HCT116 (cell line): ENCODE measurements at regions not wholly inside any gene's neighbourhood (a gene's known extent, or its start where the extent isn't known, plus 50 kb on each side); places are given as distances from the start of the nearest gene placed in this dataset.

Experiments
- ATAC-seq: fragments of 200-7000 bp; cut with Tn5 transposase; 2 replicates; pipeline ENCODE4 v1.9.1; 2020; ENCODE audit warnings: mild to moderate bottlenecking, moderate library complexity
- BruUV-seq: library from RNA; stranded (reverse); fragments of 400-500 nt; replicated peaks from 2 replicates; lab custom pipeline; 2021; lab: Mats Ljungman, UMichigan
- CTCF ChIA-PET: fragments of 300-600 bp; sonication (Branson Sonifier 250); formaldehyde crosslinking; loops from one replicate; lab custom pipeline; 2021; ENCODE audit warnings: antibody characterized with exemption; lab: Charles Lee
- POLR2A ChIA-PET: fragments of 300-600, 350-600 bp; sonication (Branson Sonifier 250); formaldehyde crosslinking; loops from one replicate; lab custom pipeline; 2021; ENCODE audit warnings: antibody characterized with exemption; lab: Charles Lee
- RAD21 ChIA-PET, 2 experiments: fragments of 300-600 bp; sonication (Branson Sonifier 250); formaldehyde crosslinking; loops; one replicate each; lab custom pipeline; 2023; ENCODE audit warnings: low total read pairs in 2 of 2; ENCODE audit not compliant: uncharacterized antibody in 2 of 2, unreplicated experiment in 2 of 2, low non-redundant PET in 1 of 2; lab: Charles Lee
- DNase-seq: peaks from one replicate; pipeline ENCODE4 v3.0.0-alpha.2; 2010; ENCODE audit warnings: low read depth, low spot score
- H2AFZ ChIP-seq: fragments of 200-600 bp; shearing (Covaris generic), sonication (generic); 2 replicates; pipeline ENCODE4 v1.6.1; 2017; ENCODE audit warnings: low read depth, mixed run types, mixed read lengths, antibody characterized with exemption, low read length; ENCODE audit not compliant: poor library complexity, severe bottlenecking
- H3K27ac ChIP-seq: 2 replicates; pipeline ENCODE4 v1.5.1; 2012; ENCODE audit warnings: low read depth, low read length
- H3K27me3 ChIP-seq: fragments of 200-600 bp; sonication (generic); 2 replicates; pipeline ENCODE4 v1.6.1; 2016; ENCODE audit warnings: mixed run types, low read length, mixed read lengths; ENCODE audit not compliant: insufficient read depth
- H3K36me3 ChIP-seq, 2 experiments: fragments of 200-500 bp in 1 of 2; fragments of 200-600 bp in 1 of 2; sonication (Bioruptor generic) in 1 of 2; sonication (generic) in 1 of 2; 2 replicates each; pipeline versions ENCODE4 v1.5.1 to v1.6.1; 2014 to 2016; ENCODE audit warnings: low read length in 2 of 2, inconsistent platforms in 1 of 2, mixed read lengths in 1 of 2, mixed run types in 1 of 2; ENCODE audit not compliant: insufficient read depth in 2 of 2, control insufficient read depth in 1 of 2
- H3K4me1 ChIP-seq, 2 experiments: fragments of 200-600 bp in 1 of 2; sonication (generic) in 1 of 2; 2 replicates each; pipeline versions ENCODE4 v1.5.1 to v1.6.1; 2012 to 2017; ENCODE audit warnings: low read length in 2 of 2, inconsistent platforms in 1 of 2, mild to moderate bottlenecking in 1 of 2, mixed read lengths in 1 of 2, mixed run types in 1 of 2, moderate library complexity in 1 of 2; ENCODE audit not compliant: insufficient read depth in 2 of 2, control insufficient read depth in 1 of 2
- H3K4me2 ChIP-seq: fragments of 200-600 bp; sonication (generic); 2 replicates; pipeline ENCODE4 v1.6.1; 2017; ENCODE audit warnings: mixed run types, low read length, mixed read lengths
- H3K4me3 ChIP-seq, 2 experiments: fragments of 200-600 bp in 1 of 2; sonication (generic) in 1 of 2; replicated peaks in 1 of 2; 2 replicates each; pipeline ENCODE4 v1.5.1; 2011 to 2016; ENCODE audit warnings: low read length in 2 of 2, control low read depth in 1 of 2, low read depth in 1 of 2, mild to moderate bottlenecking in 1 of 2, mixed read lengths in 1 of 2, mixed run types in 1 of 2
- H3K79me2 ChIP-seq: fragments of 200-600 bp; sonication (generic); 2 replicates; pipeline ENCODE4 v1.6.1; 2017; ENCODE audit warnings: mild to moderate bottlenecking, mixed run types, low read length, moderate library complexity, mixed read lengths; ENCODE audit not compliant: insufficient read depth
- H3K9ac ChIP-seq: fragments of 200-600 bp; sonication (generic); 2 replicates; pipeline ENCODE4 v1.6.1; 2016; ENCODE audit warnings: low read length, mixed read lengths
- H3K9me2 ChIP-seq: fragments of 200-600 bp; sonication (generic), shearing (Covaris generic); 2 replicates; pipeline ENCODE4 v1.6.1; 2017; ENCODE audit warnings: mixed run types, mild to moderate bottlenecking, moderate library complexity; ENCODE audit not compliant: insufficient read depth
- H3K9me3 ChIP-seq, 2 experiments: fragments of 200-500 bp in 1 of 2; fragments of 200-600 bp in 1 of 2; sonication (Bioruptor generic) in 1 of 2; sonication (generic) in 1 of 2; 2 replicates each; pipeline ENCODE4 v1.6.1; 2014 to 2017; ENCODE audit warnings: low read length in 2 of 2, mixed read lengths in 2 of 2, inconsistent platforms in 1 of 2, low read depth in 1 of 2, mild to moderate bottlenecking in 1 of 2, mixed run types in 1 of 2, moderate library complexity in 1 of 2; ENCODE audit not compliant: control insufficient read depth in 1 of 2, insufficient read depth in 1 of 2
- H4K20me1 ChIP-seq: fragments of 200-600 bp; sonication (generic), shearing (Covaris generic); 2 replicates; pipeline ENCODE4 v1.6.1; 2017; ENCODE audit warnings: mixed run types, mild to moderate bottlenecking, moderate library complexity; ENCODE audit not compliant: insufficient read depth
- ATF3 ChIP-seq: IDR thresholded peaks from 2 replicates; pipeline ENCODE4 v1.6.1; 2012
- CEBPB ChIP-seq: IDR thresholded peaks from 2 replicates; pipeline ENCODE4 v1.6.1; 2012; ENCODE audit warnings: low read depth
- ELF1 ChIP-seq: IDR thresholded peaks from 2 replicates; pipeline ENCODE4 v1.6.1; 2012; ENCODE audit warnings: low read depth, borderline replicate concordance
- EZH2 ChIP-seq: fragments of 200-600 bp; sonication (generic); IDR thresholded peaks from 2 replicates; pipeline ENCODE4 v1.6.1; 2017; ENCODE audit warnings: antibody characterized with exemption, mixed run types
- RAD21 ChIP-seq: IDR thresholded peaks from 2 replicates; pipeline ENCODE4 v1.6.1; 2012; ENCODE audit warnings: low read depth, mild to moderate bottlenecking
- TCF7L2 ChIP-seq: IDR thresholded peaks from 2 replicates; pipeline ENCODE4 v1.7.0; 2011; ENCODE audit warnings: borderline replicate concordance, inconsistent platforms; ENCODE audit not compliant: insufficient read depth, insufficient read length; ENCODE audit errors: extremely low read depth
- ZFX ChIP-seq: fragments of 450-650 bp; IDR thresholded peaks from 2 replicates; pipeline ENCODE4 v1.6.1; 2017
- intact Hi-C: fragments of 100-400 bp; cut with micrococcal nuclease; formaldehyde crosslinking; loops from 2 replicates; pipeline ENCODE4 v1.10.0; 2022
- TF ChIP-seq, protein P1 (sequence below): IDR thresholded peaks from 2 replicates; pipeline ENCODE4 v1.6.1; 2012; ENCODE audit warnings: low read depth
- TF ChIP-seq, protein P2 (sequence below), 3 experiments: fragments of 200-600 bp in 1 of 3; sonication (generic) in 1 of 3; IDR thresholded peaks in 2 of 3; conservative IDR thresholded peaks in 1 of 3; 2 replicates each; pipeline ENCODE4 v1.5.1; 2012 to 2017; ENCODE audit warnings: low read depth in 2 of 3, low read length in 2 of 3, antibody characterized with exemption in 1 of 3, borderline replicate concordance in 1 of 3, control low read depth in 1 of 3, mild to moderate bottlenecking in 1 of 3, mixed read lengths in 1 of 3, mixed run types in 1 of 3, moderate library complexity in 1 of 3; ENCODE audit not compliant: insufficient read depth in 1 of 3

- ChIA-PET RAD21 (no interaction called here), POLR2A (no interaction called here), CTCF (no interaction called here)
- TF ChIP-seq RAD21, result no peak
- intact Hi-C loops, result no loop called here
- Histone ChIP-seq H3K27me3 (no peaks in the 10 kb centered on the region), H3K79me2 (no peaks in the 10 kb centered on the region), H3K9me3 (no peaks in the 10 kb centered on the region), H4K20me1 (no peaks in the 10 kb centered on the region), H3K27ac (no peak overlapping the region), H3K4me1 (no peaks in the 10 kb centered on the region), H3K4me2 (no peak overlapping the region), H3K36me3 (no peaks in the 10 kb centered on the region), H3K9me2 (no peaks in the 10 kb centered on the region), H3K4me3 (no peak overlapping the region), H2AFZ (no peak overlapping the region), H3K9ac (no peak overlapping the region)
- BruUV-seq, result no TSS peak
- ATAC-seq, result no peak
- no peak for DNase-seq
These were observed 84.9 kb upstream of the NRIP1 start for GRCh38 chr21:15149600-15150224.

GRCh38 chr21:15151385-15152103, 86.7 kb upstream of the NRIP1 start:
- Histone ChIP-seq H2AFZ (no peak overlapping the region), H3K9me3 (no peaks in the 10 kb centered on the region), H4K20me1 (no peaks in the 10 kb centered on the region), H3K27ac (no peak overlapping the region), H3K27me3 (no peaks in the 10 kb centered on the region), H3K4me1 (no peaks in the 10 kb centered on the region), H3K79me2 (no peaks in the 10 kb centered on the region), H3K36me3 (no peaks in the 10 kb centered on the region), H3K4me2 (no peak overlapping the region), H3K9ac (no peak overlapping the region), H3K4me3 (no peak overlapping the region), H3K9me2 (no peaks in the 10 kb centered on the region)
- intact Hi-C loops, result no loop called here
- no TSS peak for BruUV-seq
- DNase-seq (no peak), ATAC-seq (no peak)
- TF ChIP-seq ELF1 (no peak), TCF7L2 (no peak), RAD21 (no peak), ZFX (no peak), CEBPB (no peak), EZH2 (no peak), ATF3 (no peak)
- TF ChIP-seq, protein P1, sequence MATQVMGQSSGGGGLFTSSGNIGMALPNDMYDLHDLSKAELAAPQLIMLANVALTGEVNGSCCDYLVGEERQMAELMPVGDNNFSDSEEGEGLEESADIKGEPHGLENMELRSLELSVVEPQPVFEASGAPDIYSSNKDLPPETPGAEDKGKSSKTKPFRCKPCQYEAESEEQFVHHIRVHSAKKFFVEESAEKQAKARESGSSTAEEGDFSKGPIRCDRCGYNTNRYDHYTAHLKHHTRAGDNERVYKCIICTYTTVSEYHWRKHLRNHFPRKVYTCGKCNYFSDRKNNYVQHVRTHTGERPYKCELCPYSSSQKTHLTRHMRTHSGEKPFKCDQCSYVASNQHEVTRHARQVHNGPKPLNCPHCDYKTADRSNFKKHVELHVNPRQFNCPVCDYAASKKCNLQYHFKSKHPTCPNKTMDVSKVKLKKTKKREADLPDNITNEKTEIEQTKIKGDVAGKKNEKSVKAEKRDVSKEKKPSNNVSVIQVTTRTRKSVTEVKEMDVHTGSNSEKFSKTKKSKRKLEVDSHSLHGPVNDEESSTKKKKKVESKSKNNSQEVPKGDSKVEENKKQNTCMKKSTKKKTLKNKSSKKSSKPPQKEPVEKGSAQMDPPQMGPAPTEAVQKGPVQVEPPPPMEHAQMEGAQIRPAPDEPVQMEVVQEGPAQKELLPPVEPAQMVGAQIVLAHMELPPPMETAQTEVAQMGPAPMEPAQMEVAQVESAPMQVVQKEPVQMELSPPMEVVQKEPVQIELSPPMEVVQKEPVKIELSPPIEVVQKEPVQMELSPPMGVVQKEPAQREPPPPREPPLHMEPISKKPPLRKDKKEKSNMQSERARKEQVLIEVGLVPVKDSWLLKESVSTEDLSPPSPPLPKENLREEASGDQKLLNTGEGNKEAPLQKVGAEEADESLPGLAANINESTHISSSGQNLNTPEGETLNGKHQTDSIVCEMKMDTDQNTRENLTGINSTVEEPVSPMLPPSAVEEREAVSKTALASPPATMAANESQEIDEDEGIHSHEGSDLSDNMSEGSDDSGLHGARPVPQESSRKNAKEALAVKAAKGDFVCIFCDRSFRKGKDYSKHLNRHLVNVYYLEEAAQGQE, result no peak
- TF ChIP-seq, protein P2, sequence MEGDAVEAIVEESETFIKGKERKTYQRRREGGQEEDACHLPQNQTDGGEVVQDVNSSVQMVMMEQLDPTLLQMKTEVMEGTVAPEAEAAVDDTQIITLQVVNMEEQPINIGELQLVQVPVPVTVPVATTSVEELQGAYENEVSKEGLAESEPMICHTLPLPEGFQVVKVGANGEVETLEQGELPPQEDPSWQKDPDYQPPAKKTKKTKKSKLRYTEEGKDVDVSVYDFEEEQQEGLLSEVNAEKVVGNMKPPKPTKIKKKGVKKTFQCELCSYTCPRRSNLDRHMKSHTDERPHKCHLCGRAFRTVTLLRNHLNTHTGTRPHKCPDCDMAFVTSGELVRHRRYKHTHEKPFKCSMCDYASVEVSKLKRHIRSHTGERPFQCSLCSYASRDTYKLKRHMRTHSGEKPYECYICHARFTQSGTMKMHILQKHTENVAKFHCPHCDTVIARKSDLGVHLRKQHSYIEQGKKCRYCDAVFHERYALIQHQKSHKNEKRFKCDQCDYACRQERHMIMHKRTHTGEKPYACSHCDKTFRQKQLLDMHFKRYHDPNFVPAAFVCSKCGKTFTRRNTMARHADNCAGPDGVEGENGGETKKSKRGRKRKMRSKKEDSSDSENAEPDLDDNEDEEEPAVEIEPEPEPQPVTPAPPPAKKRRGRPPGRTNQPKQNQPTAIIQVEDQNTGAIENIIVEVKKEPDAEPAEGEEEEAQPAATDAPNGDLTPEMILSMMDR (IDR thresholded peaks at IDR 0.05 in 2 of 3, conservative IDR thresholded peaks at IDR 0.05 in 1 of 3; ENCODE audit: borderline replicate concordance in 1 of 3, insufficient read depth in 1 of 3, low read depth in 2 of 3, low read length in 2 of 3), result no peak
- ChIA-PET RAD21 (no interaction called here), CTCF (no interaction called here), POLR2A (no interaction called here)
